Astrocyte of the spinal cord (primary cell): ENCODE measurements at regions not wholly inside any gene's neighbourhood (a gene's known extent, or its start where the extent isn't known, plus 50 kb on each side); places are given as distances from the start of the nearest gene placed in this dataset.
A peak's percentile ranks its signal among the peaks of the same experiment; 100 is the strongest.

ENCODE experiments used
- DNase-seq: peaks from one replicate; pipeline ENCODE4 v3.0.0; 2011; ENCODE audit warnings: low read depth, low spot score
- H3K4me3 ChIP-seq: 2 replicates; pipeline ENCODE4 v1.5.1; 2011; ENCODE audit warnings: low read depth, mild to moderate bottlenecking, low read length, moderate library complexity
- in situ Hi-C: cut with HindIII; loops from 2 replicates; pipeline ENCODE4 v1.10.0; 2017; ENCODE audit warnings: low sequenced_read_pairs
- TF ChIP-seq, protein P1 (sequence below): IDR thresholded peaks from 2 replicates; pipeline ENCODE4 v1.5.1; 2012; ENCODE audit warnings: low read depth, mild to moderate bottlenecking, low read length, inconsistent platforms

GRCh38 chr1:219703368-219703639 is 90.4 kb upstream of the ZC3H11B start:
- DNase-seq = no peak
- TF ChIP-seq, protein P1, sequence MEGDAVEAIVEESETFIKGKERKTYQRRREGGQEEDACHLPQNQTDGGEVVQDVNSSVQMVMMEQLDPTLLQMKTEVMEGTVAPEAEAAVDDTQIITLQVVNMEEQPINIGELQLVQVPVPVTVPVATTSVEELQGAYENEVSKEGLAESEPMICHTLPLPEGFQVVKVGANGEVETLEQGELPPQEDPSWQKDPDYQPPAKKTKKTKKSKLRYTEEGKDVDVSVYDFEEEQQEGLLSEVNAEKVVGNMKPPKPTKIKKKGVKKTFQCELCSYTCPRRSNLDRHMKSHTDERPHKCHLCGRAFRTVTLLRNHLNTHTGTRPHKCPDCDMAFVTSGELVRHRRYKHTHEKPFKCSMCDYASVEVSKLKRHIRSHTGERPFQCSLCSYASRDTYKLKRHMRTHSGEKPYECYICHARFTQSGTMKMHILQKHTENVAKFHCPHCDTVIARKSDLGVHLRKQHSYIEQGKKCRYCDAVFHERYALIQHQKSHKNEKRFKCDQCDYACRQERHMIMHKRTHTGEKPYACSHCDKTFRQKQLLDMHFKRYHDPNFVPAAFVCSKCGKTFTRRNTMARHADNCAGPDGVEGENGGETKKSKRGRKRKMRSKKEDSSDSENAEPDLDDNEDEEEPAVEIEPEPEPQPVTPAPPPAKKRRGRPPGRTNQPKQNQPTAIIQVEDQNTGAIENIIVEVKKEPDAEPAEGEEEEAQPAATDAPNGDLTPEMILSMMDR = no peak
- in situ Hi-C loops = no loop called here

DNA sequence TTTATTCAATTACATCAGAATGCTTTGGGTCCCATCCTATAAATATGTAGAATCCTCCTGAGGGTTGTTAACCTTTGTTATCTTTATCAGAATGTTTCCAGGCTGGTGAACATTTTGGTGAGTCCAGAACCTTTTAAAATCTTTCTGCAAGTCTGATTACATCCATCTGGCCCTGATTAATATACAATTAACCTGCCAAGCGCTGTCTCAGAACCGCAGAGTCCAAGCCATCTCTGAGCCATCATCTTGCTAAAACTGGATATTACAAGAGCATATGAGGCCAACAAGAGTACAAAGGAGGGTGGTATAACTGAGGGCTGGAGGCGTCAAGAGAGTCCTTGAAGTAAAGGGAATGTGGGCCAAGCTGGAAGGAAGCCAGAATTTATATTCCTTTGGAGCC is 88.6 kb upstream of the ZC3H11B start:
- H3K4me3 ChIP-seq = no peak overlapping the region
- TF ChIP-seq, protein P1 = no peak
- DNase-seq = no peak
- in situ Hi-C loops = no loop called here

More at GRCh38 chr1:219703368-219703639, 90.4 kb upstream of the ZC3H11B start:
- H3K4me3 ChIP-seq = no peak overlapping the region

- no peak overlapping the region for H3K4me3 ChIP-seq
- DNase-seq = peak; percentile 85
- in situ Hi-C loops = no loop called here
- TF ChIP-seq, protein P1 = no peak
Measured at GRCh38 chr1:219699870-219700269, 87.0 kb upstream of the ZC3H11B start.

DNA sequence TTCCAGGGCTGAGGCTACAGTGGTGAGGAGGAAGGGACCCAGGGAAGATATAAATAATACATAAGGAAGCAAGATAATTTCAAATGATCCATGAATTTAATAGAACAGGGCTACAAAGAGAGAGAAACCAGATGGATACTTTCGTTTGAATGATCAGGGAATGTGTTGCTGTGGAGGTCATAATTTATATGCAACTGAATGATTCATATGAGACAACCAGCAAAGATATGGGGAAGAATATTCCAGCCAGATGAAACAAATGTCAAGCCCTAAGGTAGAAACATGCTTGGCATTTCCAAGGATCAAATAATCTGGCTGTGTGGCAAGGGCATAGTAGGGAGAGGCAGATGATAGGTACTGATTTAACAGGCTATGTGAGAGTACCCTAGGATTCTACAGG is 84.8 kb upstream of the ZC3H11B start:
- TF ChIP-seq, protein P1 = no peak
- in situ Hi-C loops = no loop called here
- no peak overlapping the region for H3K4me3 ChIP-seq

DNA sequence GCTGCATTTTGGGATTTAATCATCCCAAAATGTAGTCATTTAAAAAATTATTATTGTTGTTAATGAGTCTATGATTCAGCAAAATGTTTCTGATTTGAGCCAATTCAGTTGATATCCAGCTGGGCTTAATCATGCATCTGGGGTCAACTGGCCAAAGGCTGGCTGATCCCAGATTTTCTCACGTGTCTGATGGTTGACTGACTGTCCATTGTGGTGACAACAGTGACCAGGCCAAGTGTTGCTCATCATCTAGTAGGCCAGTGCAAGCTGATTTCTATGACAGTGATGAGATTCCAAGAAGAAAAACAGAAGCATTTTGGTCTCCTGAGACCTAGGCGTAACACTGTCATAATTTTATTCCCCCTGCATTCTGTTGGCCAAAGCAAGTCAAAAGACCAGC is 80.1 kb upstream of the ZC3H11B start:
- in situ Hi-C loops = no loop called here
- H3K4me3 ChIP-seq = no peak overlapping the region
- TF ChIP-seq, protein P1 = no peak
- DNase-seq = no peak

More for the DNA sequence above, 84.8 kb upstream of the ZC3H11B start:
- no peak for DNase-seq

DNA sequence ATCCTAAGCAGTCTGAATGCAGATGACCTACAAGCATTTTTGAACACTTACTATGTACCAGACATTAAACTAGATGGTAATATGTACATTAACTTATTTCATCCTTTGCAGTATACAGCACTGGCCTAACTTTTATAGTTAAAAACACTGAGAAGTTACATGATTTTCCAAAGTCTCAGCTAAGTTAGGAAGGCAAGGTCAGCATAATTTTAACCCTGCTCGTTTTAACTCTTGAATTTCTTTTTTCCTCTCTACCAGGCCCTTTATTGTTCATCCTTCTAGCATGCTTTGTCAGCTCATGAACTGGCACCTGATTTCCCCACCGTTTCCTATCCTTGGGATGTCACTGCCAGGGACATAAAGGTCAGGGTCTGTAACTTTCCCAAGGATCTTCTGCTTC is 76.9 kb upstream of the ZC3H11B start:
- in situ Hi-C loops = no loop called here
- H3K4me3 ChIP-seq = no peak overlapping the region
- TF ChIP-seq, protein P1 = no peak
- no peak for DNase-seq

- TF ChIP-seq, protein P1 = no peak
- no peak for DNase-seq
- in situ Hi-C loops = no loop called here
- no peak overlapping the region for H3K4me3 ChIP-seq
Measured at GRCh38 chr1:219687779-219688178, 74.9 kb upstream of the ZC3H11B start.
